Esophagus squamous epithelium (tissue), 5 donors: ENCODE measurements at regions not wholly inside any gene's neighbourhood (a gene's known extent, or its start where the extent isn't known, plus 50 kb on each side); places are given as distances from the start of the nearest gene placed in this dataset.

ENCODE experiments used
- DNase-seq: peaks from one replicate; lab custom pipeline; 2025; lab: John Stamatoyannopoulos, UW
- H3K27ac ChIP-seq, 4 donors: fragments of 200-600 bp; sonication (generic); one replicate each; pipeline ENCODE4 v1.5.1; 2016 to 2019; ENCODE audit warnings: mild to moderate bottlenecking in 1 of 4
- H3K27me3 ChIP-seq, 4 donors: fragments of 200-600 bp; sonication (generic); 1 replicate in 3 of 4; 2 replicates in 1 of 4; pipeline versions ENCODE4 v1.5.1 to v1.6.0; 2017 to 2021; ENCODE audit warnings: antibody characterized with exemption in 1 of 4
- H3K36me3 ChIP-seq, 3 donors: fragments of 200-600 bp; sonication (generic); one replicate each; pipeline ENCODE4 v1.5.1; 2016 to 2019
- H3K4me1 ChIP-seq, 3 donors: fragments of 200-600 bp; sonication (generic); one replicate each; pipeline ENCODE4 v1.5.1; 2017 to 2019
- H3K4me3 ChIP-seq, 4 donors: fragments of 200-600 bp; sonication (generic); 1 replicate in 3 of 4; 2 replicates in 1 of 4; pipeline ENCODE4 v1.5.1; 2016 to 2019; ENCODE audit warnings: mild to moderate bottlenecking in 2 of 4, moderate library complexity in 1 of 4
- H3K9me3 ChIP-seq, 3 donors: fragments of 200-600 bp; sonication (generic); one replicate each; pipeline ENCODE4 v1.5.1; 2016 to 2019
- POLR2A ChIP-seq, 4 donors: fragments of 450-650 bp; IDR thresholded peaks; one replicate each; pipeline ENCODE4 v1.6.1; 2017; ENCODE audit warnings: antibody characterized with exemption in 4 of 4, mild to moderate bottlenecking in 4 of 4, moderate library complexity in 3 of 4
- WGBS, 2 donors: methylation state at CpG; one replicate each; pipeline ENCODE4 v1.1.5; 2018; 5-methylcytosine and 5-hydroxymethylcytosine counted together
- intact Hi-C: fragments of 100-400 bp; cut with DNase I; formaldehyde crosslinking; loops from one replicate; pipeline ENCODE4 v1.15.0; 2022
- TF ChIP-seq, protein P1 (sequence below), 6 experiments: fragments of 450-650 bp in 4 of 6; fragments of 200-600 bp in 2 of 6; sonication (generic) in 2 of 6; IDR thresholded peaks; one replicate each; pipeline ENCODE4 v1.5.1; 2016 to 2019; ENCODE audit warnings: antibody characterized with exemption in 6 of 6, mild to moderate bottlenecking in 4 of 6, moderate library complexity in 4 of 6
- donor health status: DM: yes; HTN: yes; CAD: no.

DNA sequence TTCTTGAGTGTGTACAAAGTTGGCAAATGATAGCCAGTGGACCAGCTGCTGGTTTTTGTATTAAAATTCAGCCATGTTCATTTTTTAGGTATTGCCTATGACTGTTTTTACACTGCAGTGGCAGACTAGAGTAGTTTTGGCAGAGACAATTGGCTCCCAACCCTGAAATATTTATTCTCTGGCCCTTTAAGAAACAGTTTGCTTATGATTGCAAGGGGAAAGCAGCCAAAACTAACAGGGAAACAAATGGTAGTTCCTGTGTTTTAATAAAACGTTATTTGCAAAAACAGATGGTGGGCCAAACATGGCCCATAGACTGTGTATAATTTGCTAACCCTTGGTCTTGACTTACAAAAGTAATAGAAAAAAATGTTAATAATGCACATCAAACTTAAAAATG, 110.2 kb downstream of the ALX1 start:
- Histone ChIP-seq H3K4me3 (no peak overlapping the region), H3K27ac (no peak overlapping the region), H3K4me1 (no peaks in the 10 kb centered on the region), H3K27me3 (no peaks in the 10 kb centered on the region), H3K36me3 (no peaks in the 10 kb centered on the region), H3K9me3 (no peaks in the 10 kb centered on the region)
- TF ChIP-seq POLR2A (IDR thresholded peaks at IDR 0.05), result no peak
- TF ChIP-seq, protein P1, sequence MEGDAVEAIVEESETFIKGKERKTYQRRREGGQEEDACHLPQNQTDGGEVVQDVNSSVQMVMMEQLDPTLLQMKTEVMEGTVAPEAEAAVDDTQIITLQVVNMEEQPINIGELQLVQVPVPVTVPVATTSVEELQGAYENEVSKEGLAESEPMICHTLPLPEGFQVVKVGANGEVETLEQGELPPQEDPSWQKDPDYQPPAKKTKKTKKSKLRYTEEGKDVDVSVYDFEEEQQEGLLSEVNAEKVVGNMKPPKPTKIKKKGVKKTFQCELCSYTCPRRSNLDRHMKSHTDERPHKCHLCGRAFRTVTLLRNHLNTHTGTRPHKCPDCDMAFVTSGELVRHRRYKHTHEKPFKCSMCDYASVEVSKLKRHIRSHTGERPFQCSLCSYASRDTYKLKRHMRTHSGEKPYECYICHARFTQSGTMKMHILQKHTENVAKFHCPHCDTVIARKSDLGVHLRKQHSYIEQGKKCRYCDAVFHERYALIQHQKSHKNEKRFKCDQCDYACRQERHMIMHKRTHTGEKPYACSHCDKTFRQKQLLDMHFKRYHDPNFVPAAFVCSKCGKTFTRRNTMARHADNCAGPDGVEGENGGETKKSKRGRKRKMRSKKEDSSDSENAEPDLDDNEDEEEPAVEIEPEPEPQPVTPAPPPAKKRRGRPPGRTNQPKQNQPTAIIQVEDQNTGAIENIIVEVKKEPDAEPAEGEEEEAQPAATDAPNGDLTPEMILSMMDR (IDR thresholded peaks at IDR 0.05), result no peak
- intact Hi-C loops, result no loop called here
- DNase-seq, result no peak
- 17 to 26% methylated on average over 1 of the region's 1 CpG for WGBS, 2 donors

DNA sequence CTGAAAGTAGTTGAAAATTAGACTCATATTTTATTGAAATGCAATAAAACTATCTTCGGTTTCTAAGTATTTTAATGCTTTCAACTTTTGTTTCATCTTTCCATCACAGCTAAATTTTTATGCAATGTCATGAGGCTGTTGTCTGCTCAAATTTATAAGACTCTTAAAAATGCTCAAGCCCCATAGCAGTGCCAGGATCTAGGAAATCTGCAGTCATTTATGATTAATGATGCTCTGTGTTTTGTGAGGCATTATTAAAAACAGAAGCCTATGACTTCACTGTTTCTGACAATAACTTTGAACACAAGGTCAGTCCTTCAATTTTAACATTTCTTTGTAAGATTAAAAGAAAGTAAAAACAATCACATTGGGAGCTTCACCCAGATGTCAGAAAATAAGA, 112.5 kb downstream of the ALX1 start:
- H3K4me1 ChIP-seq, result no peaks in the 10 kb centered on the region
- H3K9me3 ChIP-seq, result no peaks in the 10 kb centered on the region
- no peak overlapping the region for H3K4me3 ChIP-seq
- WGBS, 2 donors, result 71 to 80% methylated on average over 1 of the region's 1 CpG
- DNase-seq, result no peak
- no peaks in the 10 kb centered on the region for H3K27me3 ChIP-seq
- intact Hi-C loops, result no loop called here
- no peak overlapping the region for H3K27ac ChIP-seq
- TF ChIP-seq, protein P1 (IDR thresholded peaks at IDR 0.05), result no peak
- TF ChIP-seq POLR2A (IDR thresholded peaks at IDR 0.05), result no peak
- no peaks in the 10 kb centered on the region for H3K36me3 ChIP-seq

DNA sequence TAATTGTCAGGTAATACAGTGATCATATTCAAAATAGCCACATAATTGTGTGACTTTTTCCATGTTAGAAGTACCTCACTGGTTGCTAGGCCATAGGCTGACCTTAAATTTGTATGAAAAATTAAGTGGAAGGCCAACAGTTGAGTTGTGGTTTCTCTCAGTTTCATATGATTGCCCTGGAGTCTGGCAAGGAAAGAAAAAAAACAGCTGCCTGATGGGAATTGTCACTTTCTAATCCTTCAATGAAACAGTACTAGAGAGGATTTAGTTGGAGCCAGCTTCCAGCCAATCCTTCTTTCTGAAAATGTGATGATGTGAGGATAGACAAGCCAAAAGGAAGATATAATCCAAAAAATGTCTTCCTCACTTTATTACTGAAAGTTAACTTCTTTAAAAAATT, 113.6 kb downstream of the ALX1 start:
- no peak for TF ChIP-seq POLR2A (IDR thresholded peaks at IDR 0.05)
- TF ChIP-seq, protein P1 (IDR thresholded peaks at IDR 0.05), result no peak
- DNase-seq, result no peak
- Histone ChIP-seq H3K27me3 (no peaks in the 10 kb centered on the region), H3K4me3 (no peak overlapping the region), H3K9me3 (no peaks in the 10 kb centered on the region), H3K27ac (no peak overlapping the region), H3K36me3 (no peaks in the 10 kb centered on the region), H3K4me1 (no peaks in the 10 kb centered on the region)
- intact Hi-C loops, result no loop called here

DNA sequence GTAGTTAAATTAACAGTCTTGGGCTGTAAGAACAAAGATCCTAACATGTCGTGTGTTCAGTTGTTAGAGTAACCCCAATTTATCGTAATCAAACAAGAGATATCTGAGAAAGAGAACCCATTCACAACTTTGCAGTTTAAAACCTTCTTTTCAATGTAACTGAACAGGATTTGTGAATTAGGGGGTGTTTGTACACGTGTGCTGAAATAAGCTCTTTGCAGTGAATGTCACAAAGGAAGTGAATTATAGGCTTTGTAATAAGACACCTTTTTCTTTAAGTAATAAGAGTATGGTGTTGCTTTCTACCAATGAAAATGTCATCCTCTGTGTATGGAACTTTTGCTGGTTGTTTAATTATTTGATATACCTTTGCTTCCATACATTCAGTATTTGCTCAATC, 114.0 kb downstream of the ALX1 start:
- intact Hi-C loops, result no loop called here
- Histone ChIP-seq H3K4me3 (no peak overlapping the region), H3K4me1 (no peaks in the 10 kb centered on the region), H3K36me3 (no peaks in the 10 kb centered on the region), H3K27me3 (no peaks in the 10 kb centered on the region), H3K9me3 (no peaks in the 10 kb centered on the region), H3K27ac (no peak overlapping the region)
- TF ChIP-seq POLR2A (IDR thresholded peaks at IDR 0.05), result no peak
- no peak for DNase-seq
- 34% methylated on average over 3 of the region's 3 CpGs for WGBS, 2 donors

DNA sequence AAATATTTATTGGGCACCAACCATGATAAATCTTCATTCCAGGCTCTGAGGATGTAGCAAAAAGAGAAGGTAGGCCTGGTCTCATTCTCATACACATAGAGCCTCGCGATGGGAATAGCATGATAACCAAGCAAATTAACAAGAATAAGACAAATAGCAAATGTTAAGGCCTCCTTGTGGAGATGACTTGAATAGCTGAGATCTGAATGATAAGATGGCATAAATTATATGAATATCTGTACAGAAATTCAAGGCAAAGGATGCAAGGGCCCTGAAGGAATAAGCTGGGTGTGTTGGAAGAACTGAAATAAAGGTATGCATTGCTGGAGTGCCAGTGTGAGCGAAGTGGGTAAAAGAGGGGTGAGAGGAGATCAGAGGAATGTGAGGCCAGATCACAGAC, 114.8 kb downstream of the ALX1 start:
- Histone ChIP-seq H3K27ac (no peak overlapping the region), H3K36me3 (no peaks in the 10 kb centered on the region), H3K27me3 (no peaks in the 10 kb centered on the region), H3K9me3 (no peaks in the 10 kb centered on the region), H3K4me3 (no peak overlapping the region), H3K4me1 (no peaks in the 10 kb centered on the region)
- WGBS, 2 donors, result 86 to 96% methylated on average over 3 of the region's 3 CpGs
- TF ChIP-seq, protein P1 (IDR thresholded peaks at IDR 0.05), result no peak
- no peak for TF ChIP-seq POLR2A (IDR thresholded peaks at IDR 0.05)
- intact Hi-C loops, result no loop called here
- DNase-seq, result no peak

DNA sequence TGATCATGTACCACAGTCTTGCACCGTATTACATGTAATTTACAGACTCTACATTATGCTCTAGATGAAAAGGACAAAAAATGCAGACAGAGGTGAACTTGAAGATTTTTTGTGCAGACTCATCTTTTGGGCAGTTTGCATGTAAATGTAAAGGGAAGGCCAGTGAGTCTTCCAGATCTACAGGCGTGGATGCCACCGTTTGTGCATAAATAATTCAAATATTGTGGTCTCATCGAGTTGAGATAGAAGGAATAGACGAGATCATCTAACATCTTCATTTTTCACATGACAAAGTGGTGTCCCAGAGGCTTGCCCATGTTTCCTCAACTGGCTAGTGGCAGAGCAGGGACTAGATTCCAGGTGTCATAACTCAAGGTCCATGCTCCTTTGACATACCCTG, 125.2 kb downstream of the ALX1 start:
- WGBS, 2 donors, result 66 to 79% methylated on average over 5 of the region's 5 CpGs
- Histone ChIP-seq H3K4me3 (no peak overlapping the region), H3K4me1 (no peaks in the 10 kb centered on the region), H3K27ac (no peak overlapping the region), H3K9me3 (no peaks in the 10 kb centered on the region), H3K27me3 (no peaks in the 10 kb centered on the region), H3K36me3 (no peaks in the 10 kb centered on the region)
- DNase-seq, result no peak
- intact Hi-C loops, result no loop called here
- TF ChIP-seq POLR2A (IDR thresholded peaks at IDR 0.05), result no peak
- TF ChIP-seq, protein P1 (IDR thresholded peaks at IDR 0.05), result no peak
